ENCODE measurements at regions not wholly inside any gene's neighbourhood (a gene's known extent, or its start where the extent isn't known, plus 50 kb on each side); places are given as distances from the start of the nearest gene placed in this dataset.

DNA sequence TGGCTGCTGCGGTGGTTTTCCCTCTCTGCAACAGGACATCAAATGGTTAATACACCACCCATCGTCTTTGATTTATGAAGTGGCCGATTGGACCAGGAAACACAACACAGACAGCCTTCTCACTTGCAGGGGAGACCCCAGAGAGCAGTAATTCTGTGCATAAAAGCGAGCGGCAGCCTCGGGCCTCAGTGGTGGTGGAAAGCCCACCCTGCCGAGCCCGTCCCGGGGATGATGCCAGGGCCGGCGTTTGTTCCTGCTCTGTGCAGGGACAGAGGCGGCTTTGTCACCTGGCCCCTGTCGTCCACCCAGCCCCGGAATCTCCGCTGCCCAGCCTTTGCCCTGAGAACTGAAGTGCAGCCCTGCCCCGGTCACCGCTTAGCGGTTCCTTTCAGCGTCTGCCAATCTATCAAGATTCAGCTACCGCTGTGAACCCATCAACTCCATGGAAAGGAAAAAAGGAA lies 184.4 kb downstream of the TSHZ3 start:
- TF ChIP-seq, protein P1, sequence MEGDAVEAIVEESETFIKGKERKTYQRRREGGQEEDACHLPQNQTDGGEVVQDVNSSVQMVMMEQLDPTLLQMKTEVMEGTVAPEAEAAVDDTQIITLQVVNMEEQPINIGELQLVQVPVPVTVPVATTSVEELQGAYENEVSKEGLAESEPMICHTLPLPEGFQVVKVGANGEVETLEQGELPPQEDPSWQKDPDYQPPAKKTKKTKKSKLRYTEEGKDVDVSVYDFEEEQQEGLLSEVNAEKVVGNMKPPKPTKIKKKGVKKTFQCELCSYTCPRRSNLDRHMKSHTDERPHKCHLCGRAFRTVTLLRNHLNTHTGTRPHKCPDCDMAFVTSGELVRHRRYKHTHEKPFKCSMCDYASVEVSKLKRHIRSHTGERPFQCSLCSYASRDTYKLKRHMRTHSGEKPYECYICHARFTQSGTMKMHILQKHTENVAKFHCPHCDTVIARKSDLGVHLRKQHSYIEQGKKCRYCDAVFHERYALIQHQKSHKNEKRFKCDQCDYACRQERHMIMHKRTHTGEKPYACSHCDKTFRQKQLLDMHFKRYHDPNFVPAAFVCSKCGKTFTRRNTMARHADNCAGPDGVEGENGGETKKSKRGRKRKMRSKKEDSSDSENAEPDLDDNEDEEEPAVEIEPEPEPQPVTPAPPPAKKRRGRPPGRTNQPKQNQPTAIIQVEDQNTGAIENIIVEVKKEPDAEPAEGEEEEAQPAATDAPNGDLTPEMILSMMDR (conservative IDR thresholded peaks at IDR 0.05): no peak
- no peak overlapping the region for H3K27ac ChIP-seq

DNA sequence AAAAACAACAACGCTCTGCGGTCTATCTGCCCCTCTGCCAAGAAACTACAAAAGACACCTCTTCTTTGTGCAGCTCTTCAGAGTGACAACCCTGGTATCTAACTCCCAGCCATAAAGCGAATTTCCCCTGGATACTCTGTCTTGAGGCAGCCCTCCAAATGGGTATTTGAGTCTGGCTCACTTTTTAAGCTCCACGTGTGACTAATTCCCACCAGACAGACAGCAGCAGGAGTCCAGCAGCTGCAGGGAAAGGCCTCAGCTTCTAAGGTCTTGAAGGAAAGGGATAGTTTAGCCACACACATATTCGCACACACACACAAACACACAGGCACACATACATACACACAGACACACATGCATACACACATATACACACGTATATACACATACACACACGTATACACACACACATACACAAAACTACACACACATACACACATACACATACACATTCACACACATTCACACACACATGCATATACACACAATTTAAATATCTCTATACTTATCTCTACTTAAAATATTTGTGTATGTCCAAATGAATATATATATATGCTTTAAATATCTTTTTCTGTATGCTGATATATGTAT lies 188.8 kb downstream of the TSHZ3 start:
- TF ChIP-seq, protein P1 (conservative IDR thresholded peaks at IDR 0.05): no peak
- H3K27ac ChIP-seq: no peak overlapping the region

DNA sequence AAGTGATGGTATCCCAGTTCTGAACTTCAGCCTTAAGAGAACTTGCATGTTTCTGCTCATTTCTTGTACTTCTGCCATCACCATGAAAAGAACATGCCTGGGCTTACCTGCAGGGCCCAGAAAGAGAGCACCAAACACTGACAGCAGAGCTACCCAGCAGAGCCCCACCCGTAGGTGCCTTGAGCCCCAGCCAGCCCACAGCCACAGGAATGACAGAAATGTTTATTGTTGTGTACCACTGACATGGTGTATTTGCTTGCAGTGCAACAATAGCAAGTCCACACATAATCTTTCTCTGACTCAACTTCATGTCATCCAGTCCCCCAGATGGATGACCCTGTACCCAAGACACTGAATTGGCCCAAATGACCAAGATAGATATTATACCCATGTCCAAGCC lies 195.2 kb downstream of the TSHZ3 start:
- H3K27ac ChIP-seq: no peak overlapping the region
- TF ChIP-seq, protein P1 (conservative IDR thresholded peaks at IDR 0.05): no peak

DNA sequence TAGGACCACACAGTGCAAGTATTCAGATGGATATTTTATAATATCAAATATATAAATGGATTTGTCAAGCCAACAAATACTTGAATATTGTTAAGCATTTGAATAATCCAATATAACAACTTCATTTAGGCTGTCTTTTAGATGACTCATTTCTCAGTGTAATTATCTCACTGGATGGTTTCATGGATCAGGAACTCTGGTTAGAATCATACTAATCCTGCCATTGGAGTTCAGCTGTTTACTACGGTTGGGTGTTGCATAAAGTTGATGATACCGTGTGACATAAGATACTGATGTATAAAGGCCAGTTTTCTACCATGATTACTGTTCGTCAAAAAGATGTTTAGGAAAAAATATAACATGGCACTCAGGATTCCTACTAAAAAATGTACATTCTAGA lies 196.3 kb downstream of the TSHZ3 start:
- H3K27ac ChIP-seq: no peak overlapping the region
- TF ChIP-seq, protein P1 (conservative IDR thresholded peaks at IDR 0.05): no peak

DNA sequence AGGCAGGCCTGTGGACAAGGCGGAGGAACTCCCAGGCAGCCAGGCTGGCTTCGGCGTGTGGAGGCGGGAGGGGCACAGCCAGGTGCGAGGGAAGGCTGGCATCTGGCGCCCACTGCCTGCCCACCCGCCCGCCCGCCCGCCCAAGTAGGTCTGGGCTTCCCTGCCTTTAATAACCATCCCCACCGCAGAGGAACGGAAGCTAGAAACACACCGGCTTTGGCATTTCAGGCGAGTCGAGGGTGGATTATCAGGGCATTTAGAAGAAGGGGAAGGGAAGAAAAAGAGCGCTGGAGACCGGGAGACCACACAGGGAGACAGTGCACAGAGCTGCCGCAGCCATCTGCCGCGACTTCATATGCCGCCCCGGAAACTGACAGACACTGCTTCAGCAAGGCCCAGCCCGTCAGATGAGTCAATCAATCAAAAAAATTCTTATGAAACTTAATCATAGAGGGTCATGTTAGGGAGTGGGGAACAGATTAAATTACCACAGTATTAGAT lies 199.7 kb downstream of the TSHZ3 start:
- H3K27ac ChIP-seq: no peak overlapping the region
- TF ChIP-seq, protein P1 (conservative IDR thresholded peaks at IDR 0.05): no peak

DNA sequence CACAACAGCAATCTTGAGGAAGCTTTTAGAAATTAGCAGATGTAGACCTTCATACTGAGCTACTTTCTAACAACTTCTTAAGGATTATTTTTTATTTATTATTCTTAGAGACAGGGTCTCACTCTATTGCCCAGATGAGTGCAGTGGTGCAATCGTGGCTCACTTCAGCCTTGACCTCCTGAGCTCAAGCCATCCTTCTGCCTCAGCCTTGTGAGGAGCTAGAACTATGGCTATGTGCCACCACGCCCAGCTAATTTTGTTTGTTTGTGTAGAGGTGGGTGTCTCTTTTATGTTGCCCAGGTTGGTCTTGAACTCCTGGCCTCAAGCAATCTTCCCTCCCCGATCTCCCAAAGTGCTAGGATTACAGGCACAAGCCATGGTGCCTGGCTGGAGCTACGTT lies 200.6 kb downstream of the TSHZ3 start:
- TF ChIP-seq, protein P1 (conservative IDR thresholded peaks at IDR 0.05): no peak

DNA sequence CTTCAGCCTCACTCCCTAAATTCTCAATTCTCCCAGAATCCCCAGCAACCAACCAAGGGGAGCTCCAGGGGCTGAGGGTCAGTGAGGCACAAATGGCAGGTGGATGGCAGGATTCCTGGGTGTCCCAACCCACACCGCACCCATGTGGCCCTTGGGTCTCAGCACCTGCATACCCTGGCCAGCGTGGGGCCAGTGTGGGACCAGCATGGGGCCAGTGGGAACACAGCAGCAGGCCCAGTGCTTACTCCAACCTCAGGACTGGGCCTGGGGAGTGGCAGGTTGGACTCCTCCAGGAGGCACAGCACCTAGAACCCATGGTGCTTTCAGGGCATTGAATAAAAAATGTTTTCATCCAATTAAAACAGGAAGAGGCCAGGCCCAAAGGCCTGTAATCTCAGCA lies 202.0 kb downstream of the TSHZ3 start:
- H3K27ac ChIP-seq: no peak overlapping the region
- TF ChIP-seq, protein P1 (conservative IDR thresholded peaks at IDR 0.05): no peak

More for the DNA sequence above, 200.6 kb downstream of the TSHZ3 start:
- no peak overlapping the region for H3K27ac ChIP-seq

Measured in VCaP (cell line).